ENCODE measurements at regions not wholly inside any gene's neighbourhood (a gene's known extent, or its start where the extent isn't known, plus 50 kb on each side); places are given as distances from the start of the nearest gene placed in this dataset.

DNA sequence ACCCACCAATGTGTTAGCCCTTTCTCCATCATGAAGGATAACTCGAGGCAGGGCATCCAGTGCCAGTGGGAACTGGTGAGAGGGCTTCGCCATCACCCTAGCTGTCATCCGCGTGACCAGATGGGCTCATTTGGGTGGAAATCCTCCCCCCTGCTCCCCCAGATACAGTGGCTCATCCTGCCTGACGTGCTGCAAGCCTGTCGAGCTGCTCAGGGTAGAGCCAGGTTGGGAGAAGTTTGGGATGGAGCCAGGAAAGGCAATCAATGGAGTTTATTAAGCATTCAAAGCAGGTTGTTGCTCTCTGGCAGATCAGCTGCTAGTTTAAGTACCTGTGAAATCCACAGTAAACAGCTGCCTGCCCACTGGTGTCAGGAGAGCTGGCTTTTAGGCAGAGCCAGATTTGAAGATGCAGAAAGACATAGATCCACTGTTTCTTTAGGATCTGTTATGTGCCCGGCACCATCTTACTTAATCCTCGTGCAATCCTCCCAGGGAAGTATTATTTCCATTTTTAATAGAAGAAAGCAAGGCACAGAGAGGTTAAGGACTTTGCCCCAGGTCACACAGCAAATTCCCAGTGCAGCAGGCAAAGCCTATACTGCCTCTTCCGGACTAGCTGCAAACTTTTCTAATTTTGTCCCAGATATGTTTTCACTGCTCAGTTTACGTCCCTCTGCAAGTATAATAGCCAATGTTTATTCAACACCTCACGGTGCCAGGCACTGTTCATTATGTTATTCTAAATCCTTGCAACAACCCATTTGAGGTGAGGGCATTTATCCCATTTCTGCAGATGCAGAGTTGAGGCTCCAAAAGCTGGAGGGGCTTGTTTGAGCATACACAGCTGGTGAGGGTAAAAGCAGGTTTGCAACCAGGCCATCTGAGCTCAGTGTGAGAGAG lies 54.1 kb upstream of the KCNG1 start:
- TF ChIP-seq, protein P1, sequence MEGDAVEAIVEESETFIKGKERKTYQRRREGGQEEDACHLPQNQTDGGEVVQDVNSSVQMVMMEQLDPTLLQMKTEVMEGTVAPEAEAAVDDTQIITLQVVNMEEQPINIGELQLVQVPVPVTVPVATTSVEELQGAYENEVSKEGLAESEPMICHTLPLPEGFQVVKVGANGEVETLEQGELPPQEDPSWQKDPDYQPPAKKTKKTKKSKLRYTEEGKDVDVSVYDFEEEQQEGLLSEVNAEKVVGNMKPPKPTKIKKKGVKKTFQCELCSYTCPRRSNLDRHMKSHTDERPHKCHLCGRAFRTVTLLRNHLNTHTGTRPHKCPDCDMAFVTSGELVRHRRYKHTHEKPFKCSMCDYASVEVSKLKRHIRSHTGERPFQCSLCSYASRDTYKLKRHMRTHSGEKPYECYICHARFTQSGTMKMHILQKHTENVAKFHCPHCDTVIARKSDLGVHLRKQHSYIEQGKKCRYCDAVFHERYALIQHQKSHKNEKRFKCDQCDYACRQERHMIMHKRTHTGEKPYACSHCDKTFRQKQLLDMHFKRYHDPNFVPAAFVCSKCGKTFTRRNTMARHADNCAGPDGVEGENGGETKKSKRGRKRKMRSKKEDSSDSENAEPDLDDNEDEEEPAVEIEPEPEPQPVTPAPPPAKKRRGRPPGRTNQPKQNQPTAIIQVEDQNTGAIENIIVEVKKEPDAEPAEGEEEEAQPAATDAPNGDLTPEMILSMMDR (optimal IDR thresholded peaks at IDR 0.05 in 1 of 3, IDR thresholded peaks at IDR 0.05 in 1 of 3, conservative IDR thresholded peaks at IDR 0.05 in 1 of 3; ENCODE audit: extremely low read depth in 1 of 3, insufficient read depth in 2 of 3, low read length in 3 of 3): no peak
- TF ChIP-seq EZH2 (IDR thresholded peaks at IDR 0.05; ENCODE audit: low read length): no peak
